ENCODE measurements at regions not wholly inside any gene's neighbourhood (a gene's known extent, or its start where the extent isn't known, plus 50 kb on each side); places are given as distances from the start of the nearest gene placed in this dataset.

DNA sequence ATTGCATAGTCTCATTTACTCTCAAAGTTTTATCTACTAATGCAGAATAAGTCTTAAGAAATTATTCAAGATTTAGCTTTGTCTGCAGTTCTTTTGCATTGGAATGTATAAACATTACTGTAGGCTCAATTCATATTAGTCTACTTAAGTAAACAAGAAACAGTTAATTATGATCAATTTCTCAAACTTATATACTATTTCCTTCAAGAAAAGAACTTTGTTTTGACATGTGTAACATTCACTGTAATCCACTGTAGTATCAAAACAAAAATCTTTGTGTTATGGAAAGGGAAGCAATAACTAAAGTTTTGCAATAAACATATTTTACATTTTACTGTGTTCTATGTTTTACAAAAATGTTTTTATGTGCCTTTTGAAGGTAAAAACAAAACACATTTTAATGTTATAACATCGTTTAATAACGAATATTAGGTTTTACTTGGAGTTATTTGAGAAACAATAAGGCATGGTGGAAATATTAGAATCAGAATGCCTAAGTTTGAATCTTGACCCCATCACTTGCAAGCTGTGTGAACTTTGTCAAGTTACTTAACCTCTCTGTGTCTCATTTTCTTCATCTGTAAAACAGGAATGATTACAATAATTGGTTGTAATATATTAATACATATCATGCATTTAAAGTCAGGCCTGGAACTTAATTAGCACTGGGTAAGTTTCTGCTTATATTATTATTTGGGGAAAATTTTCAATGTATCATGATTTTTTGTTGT lies 77.0 kb upstream of the DPH5 start:
- TF ChIP-seq, protein P1, sequence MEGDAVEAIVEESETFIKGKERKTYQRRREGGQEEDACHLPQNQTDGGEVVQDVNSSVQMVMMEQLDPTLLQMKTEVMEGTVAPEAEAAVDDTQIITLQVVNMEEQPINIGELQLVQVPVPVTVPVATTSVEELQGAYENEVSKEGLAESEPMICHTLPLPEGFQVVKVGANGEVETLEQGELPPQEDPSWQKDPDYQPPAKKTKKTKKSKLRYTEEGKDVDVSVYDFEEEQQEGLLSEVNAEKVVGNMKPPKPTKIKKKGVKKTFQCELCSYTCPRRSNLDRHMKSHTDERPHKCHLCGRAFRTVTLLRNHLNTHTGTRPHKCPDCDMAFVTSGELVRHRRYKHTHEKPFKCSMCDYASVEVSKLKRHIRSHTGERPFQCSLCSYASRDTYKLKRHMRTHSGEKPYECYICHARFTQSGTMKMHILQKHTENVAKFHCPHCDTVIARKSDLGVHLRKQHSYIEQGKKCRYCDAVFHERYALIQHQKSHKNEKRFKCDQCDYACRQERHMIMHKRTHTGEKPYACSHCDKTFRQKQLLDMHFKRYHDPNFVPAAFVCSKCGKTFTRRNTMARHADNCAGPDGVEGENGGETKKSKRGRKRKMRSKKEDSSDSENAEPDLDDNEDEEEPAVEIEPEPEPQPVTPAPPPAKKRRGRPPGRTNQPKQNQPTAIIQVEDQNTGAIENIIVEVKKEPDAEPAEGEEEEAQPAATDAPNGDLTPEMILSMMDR (IDR thresholded peaks at IDR 0.05; ENCODE audit: borderline replicate concordance, control extremely low read depth, extremely low read depth, insufficient read depth, missing control alignments): no peak
- DNase-seq (ENCODE audit: low spot score): no peak
- in situ Hi-C loops (cut with MboI; ENCODE audit: low sequenced_read_pairs, unreplicated experiment): no loop called here

DNA sequence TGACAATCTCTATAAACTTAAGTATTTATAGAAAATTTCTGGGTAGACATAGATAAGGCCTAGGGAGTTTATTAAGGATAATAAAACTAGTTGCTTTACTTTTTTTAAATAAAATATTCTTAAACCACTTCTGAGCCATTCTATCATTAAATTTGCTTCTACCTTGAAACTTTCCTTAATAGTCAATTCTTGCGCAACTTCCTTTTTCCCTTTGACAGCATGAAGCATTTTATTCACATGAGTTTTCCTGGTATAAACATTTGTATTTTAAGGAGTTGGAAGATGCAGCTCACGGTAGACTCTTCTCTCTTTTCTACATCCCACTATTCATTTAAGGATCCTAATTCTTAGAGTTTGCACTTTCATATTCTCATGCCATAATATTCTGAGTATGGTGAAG lies 75.8 kb upstream of the DPH5 start:
- in situ Hi-C loops (cut with MboI; ENCODE audit: low sequenced_read_pairs, unreplicated experiment): no loop called here
- TF ChIP-seq, protein P1 (IDR thresholded peaks at IDR 0.05; ENCODE audit: borderline replicate concordance, control extremely low read depth, extremely low read depth, insufficient read depth, missing control alignments): no peak

DNA sequence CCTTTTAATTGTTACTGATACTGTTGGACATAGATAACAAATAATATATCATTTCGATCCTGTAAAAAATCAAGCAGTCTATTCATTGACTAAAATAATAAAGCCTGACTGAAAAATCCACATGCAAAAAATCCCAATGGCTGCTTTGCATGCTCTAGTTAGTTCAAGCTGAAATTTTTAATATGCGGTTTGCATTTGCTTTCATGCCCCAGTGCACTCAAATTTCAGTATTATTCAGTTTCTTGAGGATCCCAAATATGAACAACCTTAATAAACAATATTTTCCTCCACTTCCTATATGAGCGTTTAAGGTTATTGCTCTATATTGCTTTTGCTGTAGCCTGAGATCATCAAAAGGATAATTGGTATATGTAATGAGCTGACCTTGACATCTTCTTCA lies 75.1 kb upstream of the DPH5 start:
- in situ Hi-C loops (cut with MboI; ENCODE audit: low sequenced_read_pairs, unreplicated experiment): no loop called here
- TF ChIP-seq, protein P1 (IDR thresholded peaks at IDR 0.05; ENCODE audit: borderline replicate concordance, control extremely low read depth, extremely low read depth, insufficient read depth, missing control alignments): no peak
- no peak for DNase-seq (ENCODE audit: low spot score)

More for the DNA sequence above, 75.8 kb upstream of the DPH5 start:
- no peak for DNase-seq (ENCODE audit: low spot score)

DNA sequence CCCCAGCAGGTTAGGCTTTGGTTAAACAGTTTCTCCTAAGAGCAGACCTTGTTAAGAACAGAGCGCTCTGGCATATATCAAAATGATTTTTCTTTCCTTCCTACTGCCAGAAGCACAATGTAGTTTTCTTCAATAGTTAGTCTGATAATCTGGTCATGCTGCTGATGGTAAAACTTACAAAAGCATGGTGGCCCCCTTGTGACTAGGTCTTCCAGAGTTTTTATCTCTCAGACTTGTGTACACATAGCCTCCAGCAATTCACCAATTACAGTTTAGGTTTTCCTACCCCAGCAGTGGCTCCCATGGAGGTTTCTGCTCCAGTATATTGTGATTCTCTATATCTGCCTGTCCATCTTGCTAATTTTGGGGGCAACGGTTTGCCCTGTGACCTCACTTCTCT lies 73.3 kb upstream of the DPH5 start:
- DNase-seq (ENCODE audit: low spot score): no peak
- TF ChIP-seq, protein P1 (IDR thresholded peaks at IDR 0.05; ENCODE audit: borderline replicate concordance, control extremely low read depth, extremely low read depth, insufficient read depth, missing control alignments): no peak
- in situ Hi-C loops (cut with MboI; ENCODE audit: low sequenced_read_pairs, unreplicated experiment): no loop called here

DNA sequence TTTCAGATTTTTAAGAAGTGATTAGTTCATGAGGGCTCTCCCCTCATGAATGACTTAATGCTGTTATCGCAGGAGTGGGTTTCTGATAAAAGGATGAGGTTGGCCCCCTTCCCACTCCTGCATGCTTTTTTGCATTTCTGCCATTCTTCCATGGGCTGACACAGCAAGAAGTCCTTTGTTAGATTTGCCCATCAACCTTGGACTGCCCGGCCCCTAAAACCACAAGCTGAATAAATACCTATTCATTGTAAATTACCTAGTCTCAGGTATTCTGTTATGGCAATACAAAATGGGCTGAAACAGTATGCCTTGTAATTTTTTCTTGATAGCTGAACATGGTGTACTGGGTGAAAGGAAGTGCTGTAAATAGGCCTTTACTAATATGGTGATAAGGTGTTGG lies 72.7 kb upstream of the DPH5 start:
- in situ Hi-C loops (cut with MboI; ENCODE audit: low sequenced_read_pairs, unreplicated experiment): no loop called here
- no peak for DNase-seq (ENCODE audit: low spot score)
- TF ChIP-seq, protein P1 (IDR thresholded peaks at IDR 0.05; ENCODE audit: borderline replicate concordance, control extremely low read depth, extremely low read depth, insufficient read depth, missing control alignments): no peak

DNA sequence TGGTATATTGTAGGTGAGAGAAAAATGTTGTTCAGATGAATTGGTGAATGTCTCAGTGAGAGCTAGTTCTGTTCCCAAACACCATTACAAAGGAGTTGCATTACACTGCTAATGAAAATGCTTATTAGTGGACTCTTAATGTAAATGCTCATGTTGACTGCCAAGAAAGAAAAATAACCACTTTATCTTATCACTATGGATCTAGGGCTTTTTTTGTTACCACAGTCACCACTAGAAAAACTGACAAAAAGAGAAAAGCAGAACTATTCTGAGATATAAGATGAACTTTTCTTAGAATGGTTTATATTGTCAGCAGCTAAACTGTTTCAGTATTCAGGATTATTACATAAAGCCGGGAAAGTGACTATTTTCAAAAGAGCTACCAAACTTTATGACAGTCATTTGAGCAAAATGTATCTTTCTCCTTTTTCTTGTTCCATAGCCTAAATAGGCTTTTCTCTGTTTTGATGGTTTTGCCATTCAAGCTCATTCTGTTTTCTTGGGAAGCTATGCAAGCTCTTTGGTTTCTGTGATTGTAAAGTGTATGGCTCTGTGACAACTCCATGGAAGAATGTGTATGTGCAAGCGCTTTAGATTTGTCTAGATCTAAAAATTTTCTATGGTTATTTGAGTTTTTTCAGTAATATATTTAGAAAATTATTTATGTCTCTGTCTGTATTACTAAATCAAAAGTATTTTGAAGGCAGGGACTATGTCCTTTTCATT lies 64.2 kb upstream of the DPH5 start:
- DNase-seq (ENCODE audit: low spot score): no peak
- in situ Hi-C loops (cut with MboI; ENCODE audit: low sequenced_read_pairs, unreplicated experiment): no loop called here
- TF ChIP-seq, protein P1 (IDR thresholded peaks at IDR 0.05; ENCODE audit: borderline replicate concordance, control extremely low read depth, extremely low read depth, insufficient read depth, missing control alignments): no peak
